ENCODE measurements at regions not wholly inside any gene's neighbourhood (a gene's known extent, or its start where the extent isn't known, plus 50 kb on each side); places are given as distances from the start of the nearest gene placed in this dataset.

DNA sequence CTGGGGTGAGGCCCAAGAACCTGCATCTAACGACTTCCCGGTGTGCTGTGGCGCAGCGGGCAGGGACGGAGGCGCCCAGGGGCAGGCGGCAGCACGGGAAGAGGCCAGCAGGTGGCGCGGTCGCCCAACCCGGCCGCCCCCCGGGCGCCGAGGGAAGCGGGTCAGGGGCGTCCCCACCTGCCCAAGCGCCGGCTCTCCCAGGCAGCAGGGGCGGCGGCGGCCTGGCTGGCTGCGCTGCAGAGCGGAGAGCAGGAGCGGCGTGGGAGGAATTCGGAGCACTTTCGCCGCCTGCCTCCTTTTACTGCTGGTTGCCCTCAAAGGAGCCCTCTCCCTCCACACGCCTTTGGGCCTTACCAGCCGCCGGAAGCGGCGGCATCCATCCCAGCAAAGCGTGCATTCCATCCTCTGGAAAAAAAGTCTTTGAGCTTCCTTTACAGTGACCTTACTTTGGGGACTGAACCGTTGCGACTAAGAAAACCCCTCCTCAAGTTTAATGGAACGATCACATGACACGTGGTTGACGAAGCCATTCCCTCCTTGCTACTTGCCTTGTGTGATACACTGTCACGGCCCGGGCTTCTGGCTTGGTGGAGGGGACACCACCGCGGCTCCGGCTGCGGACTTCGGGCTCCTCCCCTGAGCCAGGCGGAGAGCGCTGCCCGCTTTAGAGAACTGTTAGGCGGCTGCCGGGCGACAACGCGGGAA, 106.8 kb upstream of the CLMP start:
- no peak for TF ChIP-seq ZNF274 (IDR thresholded peaks at IDR 0.05; ENCODE audit: low read depth, low read length)
- no peak for TF ChIP-seq YY1 (IDR thresholded peaks at IDR 0.05; ENCODE audit: insufficient read depth, insufficient read length)
- no peak for TF ChIP-seq SUZ12 (IDR thresholded peaks at IDR 0.05; ENCODE audit: extremely low read depth, insufficient read depth, insufficient read length)

Data from NT2/D1 (cell line).